ENCODE measurements at regions not wholly inside any gene's neighbourhood (a gene's known extent, or its start where the extent isn't known, plus 50 kb on each side); places are given as distances from the start of the nearest gene placed in this dataset.

DNA sequence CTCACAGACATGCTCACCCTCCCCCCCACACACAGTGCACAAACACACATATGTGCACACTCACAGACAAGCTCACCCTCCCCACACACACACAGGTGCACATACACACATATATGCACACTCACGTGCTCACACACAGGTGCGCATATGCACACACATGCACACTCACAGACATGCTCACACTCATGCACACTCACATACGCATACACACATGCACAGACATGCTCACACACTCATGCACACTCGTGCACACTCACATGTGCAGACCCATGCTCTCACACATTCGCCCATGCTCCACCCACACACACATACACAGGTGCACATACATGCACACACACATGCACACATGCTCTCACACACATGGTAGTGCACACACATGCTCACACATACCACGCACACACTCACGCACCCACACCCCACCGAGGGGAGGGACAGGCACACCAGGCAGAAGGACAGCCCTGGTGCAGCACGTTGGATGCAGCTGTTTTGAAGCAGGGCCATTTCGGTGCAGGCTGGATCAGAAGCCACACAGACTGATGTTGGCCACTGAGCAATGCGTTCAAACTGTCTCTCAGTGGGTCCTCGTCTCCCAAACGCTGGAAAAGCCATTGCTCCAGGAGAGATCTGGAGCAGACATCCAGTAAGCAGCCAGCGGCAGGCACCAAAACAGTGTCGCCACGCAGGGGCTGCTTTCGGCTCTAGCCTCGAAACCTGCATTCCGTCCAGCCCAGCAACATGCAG, 86.2 kb upstream of the ZNF469 start:
- TF ChIP-seq, protein P1, sequence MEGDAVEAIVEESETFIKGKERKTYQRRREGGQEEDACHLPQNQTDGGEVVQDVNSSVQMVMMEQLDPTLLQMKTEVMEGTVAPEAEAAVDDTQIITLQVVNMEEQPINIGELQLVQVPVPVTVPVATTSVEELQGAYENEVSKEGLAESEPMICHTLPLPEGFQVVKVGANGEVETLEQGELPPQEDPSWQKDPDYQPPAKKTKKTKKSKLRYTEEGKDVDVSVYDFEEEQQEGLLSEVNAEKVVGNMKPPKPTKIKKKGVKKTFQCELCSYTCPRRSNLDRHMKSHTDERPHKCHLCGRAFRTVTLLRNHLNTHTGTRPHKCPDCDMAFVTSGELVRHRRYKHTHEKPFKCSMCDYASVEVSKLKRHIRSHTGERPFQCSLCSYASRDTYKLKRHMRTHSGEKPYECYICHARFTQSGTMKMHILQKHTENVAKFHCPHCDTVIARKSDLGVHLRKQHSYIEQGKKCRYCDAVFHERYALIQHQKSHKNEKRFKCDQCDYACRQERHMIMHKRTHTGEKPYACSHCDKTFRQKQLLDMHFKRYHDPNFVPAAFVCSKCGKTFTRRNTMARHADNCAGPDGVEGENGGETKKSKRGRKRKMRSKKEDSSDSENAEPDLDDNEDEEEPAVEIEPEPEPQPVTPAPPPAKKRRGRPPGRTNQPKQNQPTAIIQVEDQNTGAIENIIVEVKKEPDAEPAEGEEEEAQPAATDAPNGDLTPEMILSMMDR (IDR thresholded peaks at IDR 0.05; ENCODE audit: borderline replicate concordance, extremely low read depth, low read length, poor library complexity, severe bottlenecking): no peak
- no peak for TF ChIP-seq EZH2 (IDR thresholded peaks at IDR 0.05; ENCODE audit: borderline replicate concordance, low read depth, low read length, severe bottlenecking)
